HepG2 (cell line): ENCODE measurements at regions not wholly inside any gene's neighbourhood (a gene's known extent, or its start where the extent isn't known, plus 50 kb on each side); places are given as distances from the start of the nearest gene placed in this dataset.

Experiments
- FOXO1 ChIP-seq: sonication (generic); formaldehyde crosslinking; IDR thresholded peaks from 2 replicates; pipeline ENCODE4 v1.4.0; 2020; ENCODE audit warnings: missing genetic modification reagents
- MLX ChIP-seq: IDR thresholded peaks from 2 replicates; pipeline ENCODE4 v1.6.1; 2016
- RAD51 ChIP-seq: fragments of 450-650 bp; IDR thresholded peaks from 2 replicates; pipeline ENCODE4 v1.6.1; 2016; ENCODE audit warnings: borderline replicate concordance
- ZBTB7B ChIP-seq: sonication (generic); formaldehyde crosslinking; IDR thresholded peaks from 2 replicates; pipeline ENCODE4 v1.4.0; 2020; ENCODE audit warnings: missing genetic modification reagents

- TF ChIP-seq RAD51 (no peak), ZBTB7B (no peak), MLX (CRISPR knock-in tag) (no peak), FOXO1 (no peak)
These were observed 162.1 kb upstream of the USP15 start for GRCh38 chr12:62098132-62098531.
